ENCODE measurements at regions not wholly inside any gene's neighbourhood (a gene's known extent, or its start where the extent isn't known, plus 50 kb on each side); places are given as distances from the start of the nearest gene placed in this dataset.
A peak's percentile ranks its signal among the peaks of the same experiment; 100 is the strongest.

DNA sequence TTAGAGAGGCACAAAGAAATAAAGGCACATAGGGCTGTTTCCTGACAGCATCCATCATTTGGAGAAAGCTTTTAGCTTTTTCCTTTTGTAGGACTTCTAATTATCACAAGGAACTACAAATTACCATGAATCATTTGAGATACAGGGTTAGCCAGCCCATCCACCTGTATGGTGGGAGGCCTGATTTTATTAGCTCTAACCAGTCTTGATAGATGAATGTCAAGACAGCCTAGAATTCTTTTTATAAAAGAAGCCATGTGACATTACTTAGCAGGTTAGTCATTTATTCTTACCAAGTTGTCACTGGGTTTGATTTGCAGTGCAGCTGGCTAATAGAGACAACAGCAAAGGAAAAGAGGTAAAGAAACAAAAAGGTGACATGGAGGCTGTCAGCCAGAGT, 618.1 kb downstream of the ZNF385D start:
- no peak for DNase-seq

DNA sequence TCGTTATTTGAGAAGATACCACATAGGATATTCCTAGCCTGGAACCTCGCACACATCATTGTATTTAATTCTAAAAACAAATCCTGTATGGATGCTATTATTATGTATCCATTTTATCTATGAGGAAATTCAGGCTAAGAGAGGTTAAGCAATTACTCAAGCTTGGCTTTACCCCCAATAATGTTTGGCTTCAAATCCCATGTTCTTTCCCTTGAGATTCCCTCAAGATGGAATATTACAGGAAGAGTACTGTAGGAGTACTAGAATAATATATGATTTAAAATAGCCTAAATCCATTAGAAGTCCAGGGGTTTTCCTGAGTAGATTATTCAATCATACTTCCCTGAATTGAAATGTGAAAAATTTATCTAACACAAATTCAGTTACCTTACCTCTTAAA, 630.2 kb downstream of the ZNF385D start:
- no peak for DNase-seq

DNA sequence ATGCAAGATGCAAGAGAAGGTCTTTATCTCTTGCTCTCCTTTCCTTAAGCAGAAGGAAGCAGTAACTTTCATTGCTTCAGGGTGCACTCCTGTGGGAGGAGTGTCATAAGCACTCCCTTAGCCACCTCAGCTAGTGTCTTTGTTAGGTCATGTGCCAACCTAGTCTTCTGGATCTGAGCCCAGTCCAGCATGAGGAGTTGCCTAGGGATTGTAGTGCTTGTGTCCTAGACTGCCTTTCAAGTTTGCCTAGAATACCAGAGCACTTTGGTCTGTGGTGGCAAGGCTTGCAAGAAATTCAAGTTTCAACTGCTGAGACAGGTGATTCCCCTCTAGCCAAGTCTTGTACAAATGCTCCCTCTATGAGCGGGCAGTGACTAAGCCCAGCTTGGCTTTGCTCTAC, 633.6 kb downstream of the ZNF385D start:
- no peak for DNase-seq

DNA sequence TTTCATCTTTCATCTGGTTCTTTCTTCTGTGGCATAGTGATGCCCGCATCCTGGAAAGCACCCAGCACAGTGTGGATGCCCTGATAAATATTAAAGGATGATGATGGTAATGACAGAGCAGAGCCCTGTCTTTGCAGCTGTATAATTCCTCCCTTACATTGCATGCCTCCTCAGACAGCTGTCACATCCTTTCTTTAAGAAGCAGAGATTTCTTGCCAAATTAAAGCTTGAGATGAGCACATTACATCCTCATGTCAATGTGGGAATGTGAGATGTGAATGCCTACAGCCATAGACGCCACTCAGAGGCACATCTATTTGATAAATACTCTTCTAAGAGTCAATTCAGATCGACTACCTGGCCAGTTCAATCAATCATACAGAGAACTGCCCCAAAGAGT, 642.0 kb downstream of the ZNF385D start:
- no peak for DNase-seq

DNA sequence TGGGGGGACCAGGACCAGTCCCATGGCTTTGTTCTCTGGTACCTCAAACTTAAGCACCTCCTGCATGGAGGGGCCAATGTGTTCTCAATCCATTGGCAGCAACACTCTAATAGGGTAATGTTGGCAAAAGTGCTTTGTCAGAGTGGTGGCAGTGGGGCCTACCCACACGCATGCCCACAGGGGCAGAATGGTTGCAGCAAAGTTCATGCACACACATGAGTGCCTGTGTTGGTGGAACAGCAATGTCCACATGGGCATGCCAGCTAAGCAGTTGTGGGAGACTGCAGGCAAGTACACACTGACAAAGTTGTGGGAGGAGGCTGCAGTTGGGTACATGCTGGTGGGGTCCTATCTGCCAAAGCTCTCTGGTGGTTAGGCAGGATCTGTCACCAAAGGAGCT, 645.2 kb downstream of the ZNF385D start:
- no peak for DNase-seq

DNA sequence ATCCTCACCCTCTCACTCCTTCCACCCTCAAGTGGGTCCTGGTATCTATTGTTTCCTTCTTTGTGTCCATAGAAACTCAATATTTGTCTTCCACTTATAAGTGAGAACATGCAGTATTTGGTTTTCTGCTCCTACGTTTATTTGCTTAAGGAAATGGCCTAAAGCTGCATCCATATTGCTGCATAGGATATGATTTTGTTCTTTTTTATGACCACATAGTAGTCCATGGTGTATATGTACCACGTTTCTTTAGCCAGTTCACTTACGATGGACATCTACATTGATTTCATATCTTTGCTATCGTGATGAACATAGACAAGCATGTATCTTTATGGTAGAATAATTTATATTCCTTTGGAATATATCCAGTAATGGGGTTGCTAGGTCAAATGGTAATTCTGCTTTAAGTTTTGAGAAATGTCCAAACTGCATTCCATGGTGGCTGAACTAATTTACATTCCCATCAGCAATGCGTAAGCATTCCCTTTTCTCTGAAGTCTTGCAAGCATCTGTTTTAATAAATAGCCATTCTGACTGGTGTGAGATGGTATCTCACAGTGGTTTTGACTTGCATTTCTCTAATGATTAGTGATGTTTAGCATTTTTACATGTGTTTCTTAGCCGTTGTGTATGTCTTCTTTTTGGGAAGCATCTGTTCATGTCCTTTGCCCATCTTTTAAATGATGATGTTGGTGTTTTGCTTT, 650.2 kb downstream of the ZNF385D start:
- DNase-seq, result no peak

DNA sequence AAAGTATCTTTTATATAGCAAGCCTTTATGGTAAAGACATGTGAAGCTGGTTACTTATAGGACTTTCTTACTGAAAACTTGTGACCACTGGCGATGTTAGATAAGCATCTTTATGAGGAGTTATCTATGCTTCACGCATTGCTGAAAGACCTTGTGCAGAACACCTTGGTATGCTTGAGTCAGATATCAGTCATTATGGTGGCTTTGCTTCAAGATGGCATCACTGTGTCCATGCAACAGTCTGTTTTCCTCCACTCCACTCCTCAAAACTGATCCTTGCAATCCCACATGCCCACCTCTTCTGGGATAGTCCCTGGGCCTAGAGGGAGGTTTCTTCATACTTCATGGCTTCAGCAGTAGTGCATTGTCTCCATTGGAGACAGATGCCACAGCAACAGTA, 656.3 kb downstream of the ZNF385D start:
- DNase-seq, result no peak

DNA sequence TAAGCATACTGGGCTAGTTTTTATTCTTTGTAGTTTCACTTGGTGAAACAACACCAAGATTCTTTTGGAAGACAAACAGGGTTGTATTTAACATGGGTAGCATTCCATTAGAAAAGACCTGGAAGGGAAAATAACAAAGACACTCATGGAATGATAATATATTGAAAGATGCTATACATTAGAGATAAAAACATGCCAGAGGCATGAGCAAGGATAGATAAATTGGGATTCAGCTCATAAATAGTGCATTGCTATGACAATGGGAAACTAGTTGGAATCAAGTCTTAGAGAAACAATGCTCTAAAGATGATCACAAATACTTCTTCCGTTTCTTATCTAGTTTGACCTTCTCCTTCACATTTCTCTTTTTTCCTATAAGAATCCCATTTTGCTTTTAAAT, 677.4 kb downstream of the ZNF385D start:
- DNase-seq, result no peak

DNA sequence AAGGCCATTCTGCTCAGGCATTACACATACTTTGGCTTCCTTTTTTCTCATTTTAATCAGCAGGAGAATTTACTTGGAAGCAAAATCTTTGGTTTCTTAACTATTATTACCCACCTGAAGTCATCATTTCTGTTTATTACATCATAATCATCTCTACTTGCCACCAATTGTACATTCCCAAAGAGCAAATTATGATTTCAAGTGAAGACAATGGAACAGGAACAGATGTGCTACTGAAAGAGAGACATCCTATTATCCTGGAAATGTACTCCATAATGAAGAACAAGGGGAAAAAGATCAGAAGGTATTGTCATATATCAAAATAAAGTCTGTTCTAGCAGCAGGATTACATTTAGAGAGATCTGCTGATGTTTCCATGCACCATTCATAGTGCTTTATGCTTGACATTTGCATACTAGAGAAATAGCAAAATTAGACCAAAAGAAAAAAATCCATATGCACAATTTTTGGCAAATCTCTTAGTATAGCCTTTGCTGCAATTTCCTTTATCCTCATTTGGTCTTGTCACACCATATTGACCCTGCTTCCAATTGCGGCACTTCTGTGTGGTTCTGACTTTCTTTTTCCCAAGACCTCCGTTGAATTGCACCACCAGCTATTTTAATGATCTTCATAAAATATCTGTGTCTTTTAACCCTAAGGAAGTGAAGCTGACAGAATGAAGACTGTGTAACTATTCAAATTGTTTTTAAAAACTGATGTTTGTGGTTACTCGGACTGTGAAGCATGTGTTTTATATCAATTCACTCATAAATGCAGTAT, 683.8 kb downstream of the ZNF385D start:
- DNase-seq, result no peak

DNA sequence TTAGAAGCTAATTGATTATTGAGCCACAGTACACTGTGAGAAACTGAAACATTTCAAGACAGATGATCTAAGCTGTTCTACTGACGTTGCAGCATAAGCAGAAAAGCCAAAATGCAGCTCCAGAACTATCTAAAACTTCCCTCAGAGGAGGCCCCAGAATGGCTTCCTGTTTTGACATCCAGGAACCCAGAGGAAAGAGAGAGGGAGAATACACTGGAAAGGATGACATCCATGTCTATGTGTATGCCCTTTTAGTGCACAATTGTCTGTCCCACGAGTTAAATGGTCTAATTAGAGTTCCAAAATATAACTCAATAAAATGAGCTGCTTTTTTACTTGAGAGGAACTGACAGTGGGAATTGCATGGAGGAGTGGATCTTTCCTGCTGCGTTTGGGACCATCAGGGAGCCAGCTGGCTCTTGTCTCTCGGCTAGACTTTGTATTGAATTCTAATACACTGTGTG, 688.1 kb downstream of the ZNF385D start:
- DNase-seq, result peak; percentile 73

DNA sequence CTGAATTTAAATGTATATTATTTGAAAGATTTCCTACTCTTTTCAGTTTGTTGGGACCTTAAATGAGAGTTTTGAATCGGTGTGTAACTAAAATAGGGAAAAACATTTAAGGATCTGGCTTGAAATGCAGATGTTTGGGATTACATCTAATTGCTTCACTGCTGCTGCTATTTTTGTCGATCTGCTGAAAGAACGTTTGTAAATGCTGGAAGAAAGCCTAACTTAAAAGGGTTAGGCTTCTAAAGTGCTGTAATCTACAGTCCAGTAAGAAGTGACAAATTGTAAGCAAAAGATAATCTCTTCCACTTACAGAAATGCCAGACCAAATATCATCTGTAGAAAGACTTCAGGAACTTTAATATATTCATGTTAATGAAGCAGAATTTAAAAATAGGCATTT, 691.6 kb downstream of the ZNF385D start:
- no peak for DNase-seq

DNA sequence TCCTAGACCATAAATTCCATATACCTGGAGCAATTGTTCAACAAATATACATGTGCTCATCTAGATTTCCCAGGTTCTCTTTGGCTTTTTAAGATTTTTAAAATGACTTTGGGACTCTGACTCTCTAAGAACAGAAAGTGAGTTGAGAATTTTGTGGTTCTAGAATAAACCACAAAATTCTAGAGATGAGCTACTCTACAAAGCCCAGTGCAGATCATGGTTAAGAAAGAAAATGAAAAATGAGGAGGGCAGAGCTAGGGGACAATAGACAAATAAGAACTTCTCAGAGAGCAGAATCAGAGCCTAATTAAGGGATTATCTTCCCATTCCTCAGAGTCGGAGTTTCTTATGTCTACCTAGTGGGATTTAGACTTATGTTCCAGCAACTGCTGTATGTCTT, 694.7 kb downstream of the ZNF385D start:
- DNase-seq, result no peak

DNA sequence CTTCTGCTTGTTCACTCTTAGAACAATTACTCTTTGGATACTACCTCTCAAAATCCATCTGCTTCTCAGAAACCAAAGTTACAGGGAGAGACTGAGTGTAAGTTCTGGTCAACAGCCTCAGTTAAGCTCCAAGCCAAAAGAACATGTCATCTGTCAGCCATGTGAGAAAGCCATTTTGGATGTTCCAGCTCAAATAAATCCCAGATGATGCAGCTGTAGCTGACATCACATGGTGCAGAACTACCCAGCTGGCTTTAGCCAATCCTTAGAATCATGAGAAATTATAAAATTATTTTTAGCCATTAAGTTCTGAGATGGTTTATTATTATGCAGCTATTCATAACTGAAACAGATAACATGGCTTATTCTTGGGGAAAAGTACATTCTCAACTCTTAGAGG, 696.0 kb downstream of the ZNF385D start:
- DNase-seq, result peak; percentile 52

DNA sequence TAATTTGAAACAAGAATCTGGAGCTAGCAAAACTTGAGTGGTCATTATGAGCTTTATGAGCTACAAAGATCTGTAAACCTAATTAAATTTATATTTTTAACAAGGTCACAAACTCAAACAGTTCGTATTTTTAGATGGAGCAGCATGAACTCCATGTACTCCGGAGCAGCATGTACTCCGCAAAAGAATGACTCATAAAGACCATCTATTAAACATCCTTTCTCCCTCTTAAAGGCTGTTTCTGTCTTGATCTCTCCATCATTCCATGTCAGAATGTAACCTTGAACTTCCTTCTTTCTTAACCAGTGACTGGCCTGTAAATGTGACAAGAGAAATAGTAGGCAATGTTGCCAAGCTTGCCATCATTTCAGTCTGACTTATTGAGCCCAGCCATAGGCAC, 696.9 kb downstream of the ZNF385D start:
- DNase-seq, result no peak

DNA sequence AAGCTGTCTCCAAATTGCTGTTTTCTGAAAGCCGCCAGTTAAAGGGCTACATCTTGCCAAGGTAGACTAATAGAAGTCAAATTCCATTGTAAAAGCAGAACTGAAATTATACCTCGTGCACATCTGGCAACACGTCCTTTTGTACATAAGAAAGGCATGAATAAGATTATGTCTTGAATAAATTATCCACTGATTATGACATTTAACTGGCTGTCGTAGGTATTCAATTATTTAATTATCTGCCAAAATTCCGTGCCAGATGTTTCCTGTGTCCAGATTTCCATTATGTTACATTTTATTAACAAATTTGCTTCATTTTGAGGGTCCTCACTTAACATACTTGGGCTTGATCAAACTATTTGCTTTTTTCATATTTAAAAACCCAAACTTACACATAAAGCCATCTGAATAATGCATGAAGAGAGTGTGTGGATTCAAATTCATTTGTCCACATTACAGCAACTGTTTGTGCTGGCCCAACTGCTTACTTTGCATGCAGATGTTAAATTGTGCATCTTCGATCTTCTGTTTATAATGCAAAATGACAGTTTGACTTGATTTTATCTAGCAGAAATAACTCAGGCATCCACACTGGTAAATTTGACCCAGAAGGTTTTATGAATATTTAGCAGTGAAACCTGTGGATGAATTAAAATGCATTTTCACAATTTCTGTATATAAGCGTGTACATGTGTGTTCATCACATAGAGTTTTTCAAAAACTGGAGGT, 701.5 kb downstream of the ZNF385D start:
- DNase-seq, result no peak

DNA sequence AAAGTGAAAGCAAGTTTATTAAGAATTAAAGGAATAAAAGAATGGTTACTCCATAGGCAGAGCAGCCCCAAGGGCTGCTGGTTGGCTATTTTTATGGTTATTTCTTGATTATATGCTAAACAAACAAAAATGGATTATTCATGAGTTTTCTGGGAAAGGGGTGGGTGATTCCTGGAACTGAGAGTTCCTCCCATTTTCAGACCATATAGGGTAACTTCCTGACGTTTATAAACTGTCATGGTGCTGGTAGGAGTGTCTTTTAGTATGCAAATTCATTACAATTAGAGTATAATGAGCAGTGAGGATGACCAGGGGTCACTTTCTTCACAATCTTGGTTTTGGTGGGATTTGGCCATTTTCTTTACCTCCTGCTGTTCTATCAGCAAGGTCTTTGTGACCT, 707.9 kb downstream of the ZNF385D start:
- DNase-seq, result no peak

DNA sequence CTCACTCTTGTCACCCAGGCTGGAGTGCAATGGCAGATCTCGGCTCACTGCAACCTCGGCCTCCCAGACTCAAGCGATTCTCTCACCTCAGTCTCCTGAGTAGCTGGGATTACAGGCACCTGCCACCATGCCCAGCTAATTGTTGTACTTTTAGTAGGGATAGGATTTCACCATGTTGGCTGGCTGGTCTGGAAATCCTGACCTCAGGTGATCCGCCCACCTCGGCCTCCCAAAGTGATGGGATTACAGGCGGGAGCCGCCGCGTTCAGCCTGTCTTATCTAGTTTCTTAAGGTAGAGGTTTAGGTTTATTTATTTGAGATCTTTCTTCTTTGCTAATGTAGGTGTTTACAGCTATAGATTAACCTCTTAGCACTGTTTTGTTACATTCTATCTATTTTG, 708.8 kb downstream of the ZNF385D start:
- DNase-seq, result no peak

DNA sequence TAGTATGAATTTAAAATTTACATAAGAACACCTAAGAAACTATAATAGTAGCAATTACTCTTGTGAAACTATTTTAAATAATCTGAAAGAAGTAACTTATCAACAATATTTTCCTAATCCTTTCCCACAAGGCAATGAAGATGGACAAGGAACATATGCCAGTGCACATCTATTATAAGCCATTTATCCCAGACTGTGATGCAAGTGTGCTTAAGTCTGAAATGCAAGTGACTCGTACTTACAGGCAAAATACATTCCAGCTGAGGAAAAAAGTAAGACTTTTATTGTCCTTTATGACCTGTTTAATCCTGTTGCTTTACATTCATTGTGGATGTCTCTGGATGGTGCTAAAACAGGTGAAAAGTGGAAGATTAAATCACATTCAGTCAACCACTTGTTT, 709.4 kb downstream of the ZNF385D start:
- no peak for DNase-seq

DNA sequence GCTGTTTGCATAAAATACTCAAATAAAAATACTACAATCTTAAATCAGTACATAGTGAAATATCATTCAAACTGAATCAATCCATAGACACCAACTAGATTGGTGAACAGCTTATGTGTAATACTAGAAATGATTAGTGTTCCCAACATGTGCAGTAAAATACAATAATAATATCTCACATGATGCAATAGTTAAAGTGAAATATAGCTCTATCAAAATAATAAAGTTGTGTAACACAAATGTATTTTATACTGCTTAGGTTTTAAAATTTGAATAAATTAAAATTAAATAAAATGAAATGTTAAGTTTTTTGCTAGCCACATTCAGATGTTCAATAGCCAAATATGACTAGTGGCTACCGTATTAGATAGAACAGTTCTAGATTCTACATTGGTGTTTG, 714.1 kb downstream of the ZNF385D start:
- no peak for DNase-seq

DNA sequence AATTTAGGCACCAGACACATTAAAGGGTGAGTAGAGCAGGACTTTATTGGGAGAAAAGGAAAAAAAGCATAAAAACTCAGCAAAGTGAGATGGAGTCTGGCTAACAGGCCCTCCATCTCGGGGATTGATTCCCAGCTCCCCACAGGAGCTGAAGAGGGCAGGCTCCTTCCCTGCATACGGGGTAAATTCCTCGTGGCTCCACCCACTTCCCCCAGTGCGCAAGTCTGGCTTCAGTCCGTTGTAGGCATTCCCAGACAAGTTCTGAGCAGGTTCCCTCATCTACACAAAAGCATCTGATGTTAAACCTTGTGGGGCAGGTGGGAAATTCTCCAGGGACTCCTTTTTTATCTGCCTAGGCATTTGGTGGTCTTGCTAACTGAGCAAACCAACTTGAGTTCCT, 722.6 kb downstream of the ZNF385D start:
- DNase-seq, result no peak

DNA sequence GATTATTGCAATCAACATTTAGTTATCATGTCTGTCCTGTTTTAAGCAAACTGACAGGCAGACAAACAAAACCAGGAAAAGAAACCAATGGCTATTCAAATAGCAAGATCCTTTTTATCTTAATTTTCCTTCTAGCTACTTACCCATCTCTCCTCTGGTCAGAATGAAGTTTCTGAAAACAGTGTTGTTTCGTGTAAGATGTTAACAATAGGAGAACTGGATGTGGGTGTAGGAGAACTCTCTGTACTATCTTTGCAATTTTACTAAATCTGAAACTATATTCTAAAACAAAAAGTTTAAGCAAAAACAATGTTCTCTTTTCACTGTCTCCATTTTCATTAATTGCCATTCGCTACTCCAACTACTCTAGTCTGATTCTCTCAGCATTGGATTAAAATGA, 726.4 kb downstream of the ZNF385D start:
- DNase-seq, result no peak

DNA sequence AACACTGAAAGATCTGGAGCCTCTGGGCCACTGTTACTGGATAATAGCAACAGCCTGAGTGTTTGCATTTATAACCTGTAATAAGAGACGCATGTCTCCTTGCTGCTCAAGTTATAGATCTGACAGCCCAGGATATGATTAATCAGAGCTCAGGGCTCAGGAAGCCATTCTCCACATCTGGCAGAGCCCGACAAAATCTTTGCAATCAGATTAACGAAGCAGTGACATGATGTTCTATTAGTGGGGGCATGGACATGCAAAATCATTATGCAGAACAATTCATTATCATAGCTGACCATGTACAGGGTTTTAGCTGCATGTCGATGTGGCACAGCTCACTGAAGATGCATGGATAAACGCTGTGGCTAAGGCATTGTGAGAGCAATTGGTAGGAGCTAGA, 730.3 kb downstream of the ZNF385D start:
- no peak for DNase-seq

DNA sequence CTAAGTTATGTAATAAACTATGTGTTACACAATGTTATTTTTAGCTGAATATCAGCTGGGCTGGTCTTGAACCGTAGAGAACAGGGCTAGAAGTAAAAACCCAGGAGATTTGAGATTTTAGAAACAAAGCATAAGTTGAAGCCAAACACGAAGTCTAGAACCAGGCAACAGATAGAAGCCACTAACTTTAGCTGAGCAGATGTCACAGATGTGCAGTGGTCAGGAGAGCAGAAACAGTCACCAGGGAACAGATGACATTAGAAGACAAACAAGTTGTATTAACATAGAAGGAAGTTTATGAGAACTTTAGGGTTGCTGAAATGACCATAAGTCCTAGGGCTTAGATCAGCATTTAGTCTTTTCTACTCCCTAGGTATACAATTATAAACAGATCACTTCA, 731.0 kb downstream of the ZNF385D start:
- no peak for DNase-seq

Data from femur (tissue), 1 donor.